HG03439 (cell line): ENCODE measurements at regions not wholly inside any gene's neighbourhood (a gene's known extent, or its start where the extent isn't known, plus 50 kb on each side); places are given as distances from the start of the nearest gene placed in this dataset.

Experiments used
- ATAC-seq: cut with Tn5 transposase; IDR thresholded peaks from one replicate; pipeline ENCODE4 v1.9.1; 2021; ENCODE audit warnings: mild to moderate bottlenecking, moderate library complexity; ENCODE audit not compliant: unreplicated experiment

GRCh38 chr6:148076051-148076450 is 266.6 kb upstream of the SASH1 start:
- no peak for ATAC-seq

DNA sequence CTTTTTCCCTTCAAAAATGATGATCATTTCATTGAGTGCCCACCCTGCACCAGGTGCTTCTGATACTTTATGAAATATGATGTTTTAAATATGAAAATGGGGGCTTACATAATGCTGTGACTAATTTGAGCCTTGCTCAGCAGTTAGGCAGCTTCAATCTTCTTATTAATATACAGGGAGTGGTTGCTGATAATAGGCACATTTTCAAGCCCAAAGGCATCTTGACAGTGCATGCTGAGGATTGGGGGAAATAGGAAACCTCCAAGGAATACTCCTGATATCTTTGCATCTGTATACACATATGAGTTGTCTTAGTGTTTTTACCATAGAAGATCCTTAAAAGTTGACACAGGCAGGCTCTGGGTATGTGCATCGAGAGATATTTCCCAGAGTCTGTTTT is 262.3 kb upstream of the SASH1 start:
- ATAC-seq, result no peak

DNA sequence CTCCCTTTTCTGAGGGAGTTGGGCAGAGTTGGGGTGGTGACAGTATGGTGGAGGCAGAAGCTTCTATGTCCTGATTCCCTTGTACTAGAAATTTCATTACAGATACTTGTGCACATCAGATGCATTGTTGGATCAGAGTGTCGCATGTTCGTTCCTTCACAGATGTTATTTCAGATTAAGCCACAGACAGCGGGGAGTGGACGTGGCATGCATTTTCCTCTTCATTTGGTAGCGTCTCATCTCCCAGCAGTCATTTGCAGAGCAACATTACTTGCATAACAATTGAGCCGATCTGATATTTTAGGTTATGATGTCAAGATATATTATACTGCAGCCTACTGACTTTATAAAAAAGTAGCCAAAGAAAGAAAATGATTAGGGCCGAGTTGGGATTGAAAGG is 261.6 kb upstream of the SASH1 start:
- ATAC-seq, result no peak

GRCh38 chr6:148082044-148082443 is 260.6 kb upstream of the SASH1 start:
- no peak for ATAC-seq

- no peak for ATAC-seq
These were observed 259.9 kb upstream of the SASH1 start for GRCh38 chr6:148082696-148083095.

DNA sequence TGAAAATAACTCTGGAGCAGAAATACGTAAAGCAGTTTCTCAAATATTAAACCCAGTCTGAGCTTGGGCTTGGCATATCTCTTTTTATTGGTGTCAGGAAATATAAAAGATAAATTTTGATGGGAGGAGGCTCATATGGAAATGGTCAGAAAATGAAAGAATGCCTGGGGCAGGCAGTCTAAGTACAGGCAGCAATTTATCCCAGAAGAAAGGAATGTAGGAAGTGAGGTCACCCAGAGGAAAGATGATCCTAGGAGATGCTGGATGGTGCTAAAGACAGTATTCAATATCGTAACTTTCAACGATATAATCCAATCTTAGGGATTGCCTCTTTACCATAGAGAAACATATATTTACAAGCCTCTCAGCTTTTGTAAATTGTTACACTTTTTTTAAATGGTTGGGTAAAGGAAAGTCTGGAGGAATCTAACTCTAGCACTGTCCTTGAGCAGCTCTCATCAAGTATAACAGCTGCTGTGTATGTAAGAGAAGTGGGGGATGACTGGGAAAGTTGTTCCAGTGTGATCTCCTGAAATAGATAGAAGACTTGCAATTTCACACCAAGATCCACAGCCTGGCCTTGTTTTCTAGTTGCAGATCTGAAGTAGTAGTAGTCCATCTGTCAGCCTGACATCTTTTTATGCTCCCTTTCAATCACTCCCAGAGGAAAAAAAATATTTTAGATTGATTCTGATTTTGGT is 256.9 kb upstream of the SASH1 start:
- ATAC-seq, result no peak

DNA sequence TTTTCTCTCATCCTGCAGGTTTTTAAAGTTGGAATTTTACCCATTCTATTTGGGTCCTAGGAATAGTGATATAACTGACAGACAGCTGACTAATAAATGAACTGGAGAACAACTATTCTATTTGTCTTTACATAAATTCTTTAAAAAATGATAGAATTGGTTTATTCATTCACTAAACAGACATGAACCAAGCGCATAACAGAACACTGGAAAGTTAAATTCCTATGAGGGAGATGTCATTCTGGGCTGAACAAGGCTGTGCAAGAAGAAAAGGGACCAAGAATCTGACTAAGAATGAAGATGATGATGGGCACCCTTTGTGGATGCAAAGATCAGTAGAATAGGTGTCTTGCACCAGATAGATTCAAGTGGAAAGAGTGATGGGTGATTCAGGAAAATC is 256.3 kb upstream of the SASH1 start:
- ATAC-seq, result no peak

DNA sequence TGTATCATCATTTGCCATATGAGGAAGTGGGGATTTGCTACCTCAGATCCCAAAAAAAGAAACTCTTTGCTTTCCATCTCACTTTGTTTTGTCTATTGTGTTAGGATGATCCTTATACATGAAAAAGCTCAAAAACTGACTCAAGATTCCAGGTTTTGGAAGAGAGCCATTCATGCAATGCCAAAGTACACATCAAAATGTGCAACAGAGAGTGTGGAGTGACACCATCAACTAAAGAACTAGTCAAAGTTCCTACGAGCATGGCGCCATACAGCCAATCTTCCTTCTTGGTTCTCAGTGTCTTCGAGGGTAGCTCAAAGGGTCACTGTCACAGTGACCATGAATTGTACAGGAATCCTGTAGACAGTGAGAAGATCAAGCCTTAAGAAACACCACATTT is 255.8 kb upstream of the SASH1 start:
- no peak for ATAC-seq

- no peak for ATAC-seq
These were observed 255.0 kb upstream of the SASH1 start for GRCh38 chr6:148087659-148088058.

DNA sequence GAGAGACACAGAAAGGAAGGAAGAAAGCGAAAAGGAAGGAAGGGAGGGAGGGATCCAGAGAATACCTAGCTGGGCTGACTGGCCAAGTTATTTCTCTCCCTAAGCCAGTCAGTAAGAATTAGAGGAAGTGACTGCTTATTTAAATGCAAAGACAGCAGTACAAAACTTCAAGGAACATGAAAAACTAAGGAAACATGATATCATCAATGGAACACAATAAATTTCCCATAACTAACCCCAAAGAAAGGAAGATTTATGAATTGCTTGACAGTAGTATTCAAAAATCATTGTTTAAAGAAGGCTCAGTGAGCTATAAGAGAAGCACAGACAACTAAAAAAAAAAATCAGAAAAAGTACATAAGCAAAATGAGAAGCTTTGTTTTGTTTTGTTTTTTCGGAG is 252.3 kb upstream of the SASH1 start:
- ATAC-seq, result no peak

- ATAC-seq, result no peak
These were observed 251.2 kb upstream of the SASH1 start for GRCh38 chr6:148091394-148091793.

DNA sequence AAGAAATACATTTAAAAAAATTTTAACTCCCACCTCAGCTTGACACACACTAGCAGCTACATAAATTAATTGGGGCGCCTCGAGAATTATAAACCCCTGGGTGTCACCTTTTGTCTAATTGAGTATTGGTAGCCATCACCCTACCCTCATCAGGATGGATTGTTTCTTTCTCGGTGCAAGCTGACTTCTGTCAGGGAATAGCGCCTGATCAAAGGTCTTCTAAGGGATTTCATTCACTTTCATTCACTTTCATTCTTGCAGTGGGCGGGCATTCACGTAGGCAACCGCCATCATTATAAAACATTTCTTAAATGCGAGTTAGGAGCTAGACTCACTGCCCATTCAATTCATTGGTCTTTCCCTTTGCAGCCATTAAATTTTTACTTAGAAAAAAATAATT is 239.2 kb upstream of the SASH1 start:
- ATAC-seq, result no peak

- no peak for ATAC-seq
These were observed 238.5 kb upstream of the SASH1 start for GRCh38 chr6:148104131-148104530.

DNA sequence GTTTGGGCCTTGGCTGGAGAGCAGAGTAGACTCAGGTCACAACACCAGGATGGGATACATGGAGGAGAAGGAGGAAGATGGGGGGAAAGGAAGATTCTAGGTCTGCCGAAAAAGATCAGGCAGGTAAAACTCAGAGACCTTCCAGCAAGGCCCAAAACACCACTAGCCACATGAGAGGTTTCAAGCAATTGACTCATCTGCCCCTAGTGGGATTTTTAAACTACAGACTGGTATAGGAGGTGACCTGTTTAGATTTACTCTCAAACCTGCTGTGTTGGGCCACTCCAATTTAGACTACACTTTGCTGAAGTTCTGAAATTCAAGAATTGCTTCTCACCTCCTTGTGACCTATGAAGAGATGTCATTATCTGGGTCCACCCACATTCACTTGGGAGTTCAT is 236.9 kb upstream of the SASH1 start:
- no peak for ATAC-seq

GRCh38 chr6:148107911-148108310 is 234.7 kb upstream of the SASH1 start:
- no peak for ATAC-seq

DNA sequence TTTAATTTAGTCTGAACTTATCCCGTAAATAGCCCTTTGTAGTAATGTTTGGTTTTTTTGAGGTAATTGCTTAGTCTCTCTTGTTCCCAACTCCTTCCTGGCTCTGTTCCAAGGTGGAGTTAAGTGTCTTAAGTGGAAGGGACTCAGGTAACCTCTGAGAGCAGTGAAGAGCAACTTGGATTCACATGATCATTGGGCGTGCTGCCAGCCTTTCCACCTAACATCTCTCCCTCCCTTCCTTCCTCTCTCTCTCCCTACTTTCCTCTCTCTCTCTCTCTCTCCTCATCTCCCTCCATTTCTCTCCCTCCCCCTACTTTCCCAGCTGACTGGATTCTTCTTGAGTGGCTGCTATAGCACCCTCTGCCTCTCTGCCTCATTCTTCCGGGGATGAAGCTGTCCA is 232.9 kb upstream of the SASH1 start:
- no peak for ATAC-seq

DNA sequence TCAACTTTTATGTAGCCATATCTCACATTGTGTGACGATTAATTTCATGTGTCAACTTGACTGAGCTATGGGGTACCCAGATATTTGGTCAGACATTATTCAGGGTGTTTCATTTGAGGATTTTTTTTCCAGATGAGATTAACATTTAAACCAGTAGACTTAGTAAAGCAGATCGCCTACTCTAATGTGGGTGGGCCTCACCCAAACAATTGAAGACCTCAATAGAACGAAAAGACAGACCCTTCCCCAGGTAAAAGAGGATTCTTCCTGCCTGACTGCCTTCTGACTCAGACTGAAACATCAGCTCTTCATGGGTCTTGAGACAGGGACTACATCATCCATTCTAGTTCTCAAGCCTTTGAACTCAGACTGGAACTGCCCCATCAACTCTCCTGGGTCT is 231.7 kb upstream of the SASH1 start:
- no peak for ATAC-seq

- no peak for ATAC-seq
These were observed 229.8 kb upstream of the SASH1 start for GRCh38 chr6:148112851-148113319.

- no peak for ATAC-seq
These were observed 226.6 kb upstream of the SASH1 start for GRCh38 chr6:148116001-148116400.

- ATAC-seq, result no peak
These were observed 224.4 kb upstream of the SASH1 start for GRCh38 chr6:148118244-148118643.

GRCh38 chr6:148128014-148128730 is 214.5 kb upstream of the SASH1 start:
- no peak for ATAC-seq

GRCh38 chr6:148134592-148134991 is 208.0 kb upstream of the SASH1 start:
- ATAC-seq, result no peak

DNA sequence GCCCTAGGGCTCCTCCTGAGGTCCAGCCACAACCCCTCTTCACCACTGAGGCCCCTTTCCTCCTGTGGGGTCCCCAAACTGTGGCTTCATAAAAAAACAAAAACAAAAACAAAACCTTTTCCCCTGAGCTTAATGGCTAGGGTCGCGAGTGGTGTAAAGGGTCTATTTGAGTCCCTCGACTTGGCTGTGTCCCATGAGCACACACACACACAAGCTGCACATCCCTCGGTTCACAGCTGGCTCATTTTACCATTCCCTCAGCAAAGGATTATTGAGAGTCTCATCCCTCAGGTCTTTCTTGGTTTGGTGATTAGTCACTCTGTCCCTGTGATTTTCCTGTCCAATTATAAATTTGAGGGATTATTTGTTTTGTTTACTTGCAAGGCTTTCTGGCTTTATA is 206.1 kb upstream of the SASH1 start:
- ATAC-seq, result no peak
